Activated CD4-positive, alpha-beta T cell treated with anti-CD3 and anti-CD28 coated beads, Interleukin-2, amount 50 U/mL, for 1 hour (primary cell): ENCODE measurements at regions not wholly inside any gene's neighbourhood (a gene's known extent, or its start where the extent isn't known, plus 50 kb on each side); places are given as distances from the start of the nearest gene placed in this dataset.

Experiments
- DNase-seq: peaks from one replicate; pipeline ENCODE4 v3.0.0-alpha.2; 2020

DNA sequence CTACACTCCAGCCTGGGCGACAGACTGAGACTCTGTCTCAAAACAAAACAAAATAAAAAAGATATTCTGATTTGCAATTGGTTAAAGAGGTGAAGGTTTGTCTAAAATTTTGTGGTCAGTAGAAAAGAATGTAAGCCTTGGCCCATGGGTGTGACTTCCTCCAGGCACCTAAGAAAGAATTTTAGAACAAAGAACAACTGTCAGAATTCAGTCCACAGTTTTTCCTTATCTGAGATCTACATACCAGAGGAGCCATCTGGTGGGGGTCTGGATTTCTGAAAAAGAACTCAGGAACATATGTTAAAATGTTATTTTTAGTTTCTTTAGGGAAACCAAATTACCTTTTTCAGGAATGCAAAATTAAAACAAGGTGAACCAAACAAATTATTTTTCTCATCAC is 434.1 kb downstream of the ANKRD50 start:
- no peak for DNase-seq

GRCh38 chr4:124279741-124280140 is 432.8 kb downstream of the ANKRD50 start:
- DNase-seq: no peak

DNA sequence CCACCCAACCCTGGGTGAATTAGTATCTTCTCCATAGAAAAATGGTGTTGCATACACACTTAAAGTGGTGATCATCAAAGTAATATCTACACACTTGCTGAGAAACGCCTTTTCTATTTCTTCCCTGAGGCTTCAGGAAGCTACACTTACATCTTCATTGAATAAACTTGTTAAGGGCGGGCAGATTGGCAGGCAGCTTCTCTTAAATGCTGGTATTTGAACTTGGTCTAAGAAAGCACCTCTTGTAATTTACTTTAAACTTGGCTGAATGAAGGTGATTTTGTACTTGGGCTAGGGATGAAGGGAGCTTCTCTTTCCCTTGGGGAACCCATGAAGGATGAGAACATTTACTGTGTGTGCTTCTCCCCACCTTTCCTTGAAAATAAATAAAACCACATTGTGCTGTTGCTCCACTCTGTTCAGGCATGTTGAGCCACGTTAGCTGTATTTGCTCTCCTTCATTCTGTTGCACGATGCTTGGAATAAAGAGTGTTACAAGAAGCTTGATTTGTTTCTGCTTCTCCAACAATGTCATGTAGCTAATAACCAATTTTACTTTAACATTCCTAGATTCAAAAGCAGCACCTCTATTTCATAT is 430.1 kb downstream of the ANKRD50 start:
- DNase-seq: no peak

DNA sequence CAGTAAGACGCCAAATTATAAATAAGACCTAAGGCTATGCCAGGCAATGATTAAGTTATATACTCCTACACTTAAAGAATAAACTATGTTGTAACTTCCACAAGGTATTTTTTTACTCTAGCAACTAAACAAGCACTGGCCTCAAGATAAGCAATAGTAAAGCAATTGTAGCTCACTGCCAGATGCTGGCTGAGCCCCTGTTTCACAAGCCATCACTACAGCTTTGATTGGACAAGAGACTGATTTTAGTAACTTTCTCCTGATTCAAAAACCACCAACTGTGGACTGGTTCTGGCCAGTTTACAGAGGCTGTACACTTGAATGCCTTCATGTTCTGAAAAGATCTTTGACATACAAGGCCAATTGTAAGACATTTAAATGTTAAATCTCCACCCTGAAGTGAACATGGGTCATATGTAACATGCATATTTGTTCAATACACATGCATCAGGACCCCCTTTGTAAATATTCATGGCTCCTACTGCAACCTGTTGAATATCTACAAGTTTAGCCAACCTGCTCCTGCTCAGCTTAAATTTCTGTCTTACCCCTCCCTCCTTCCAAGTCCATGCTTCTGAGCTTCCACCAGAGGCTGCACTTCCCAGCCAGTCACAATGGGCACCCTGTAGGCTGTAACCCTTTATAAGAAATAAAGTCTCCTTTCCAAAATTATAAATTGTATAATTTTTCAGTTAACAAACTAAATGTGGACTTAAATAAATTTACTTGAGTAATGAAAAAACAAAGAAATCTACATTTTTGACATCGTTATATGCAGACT is 423.6 kb downstream of the ANKRD50 start:
- no peak for DNase-seq

GRCh38 chr4:124290678-124291077 is 421.9 kb downstream of the ANKRD50 start:
- DNase-seq: no peak

DNA sequence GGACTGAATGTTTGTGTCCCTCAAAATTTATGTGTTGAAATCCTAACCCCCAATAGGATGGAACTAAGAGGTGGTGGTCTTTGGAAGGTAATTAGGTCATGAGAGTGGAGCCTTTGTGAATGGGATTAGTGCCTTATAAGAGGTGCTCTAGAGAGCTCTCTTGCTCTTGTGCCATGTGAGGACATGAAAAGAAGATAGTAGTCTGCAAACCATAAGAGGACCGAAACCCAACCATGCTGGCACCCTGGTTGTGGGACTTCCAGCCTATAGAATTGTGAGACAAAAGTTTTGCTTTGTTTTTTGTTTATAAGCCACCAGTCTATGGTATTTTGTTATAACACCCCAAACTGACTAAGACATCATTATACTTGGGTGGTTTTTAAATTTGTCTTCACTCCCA is 417.1 kb downstream of the ANKRD50 start:
- DNase-seq: no peak

GRCh38 chr4:124304941-124305340 is 407.6 kb downstream of the ANKRD50 start:
- DNase-seq: no peak

DNA sequence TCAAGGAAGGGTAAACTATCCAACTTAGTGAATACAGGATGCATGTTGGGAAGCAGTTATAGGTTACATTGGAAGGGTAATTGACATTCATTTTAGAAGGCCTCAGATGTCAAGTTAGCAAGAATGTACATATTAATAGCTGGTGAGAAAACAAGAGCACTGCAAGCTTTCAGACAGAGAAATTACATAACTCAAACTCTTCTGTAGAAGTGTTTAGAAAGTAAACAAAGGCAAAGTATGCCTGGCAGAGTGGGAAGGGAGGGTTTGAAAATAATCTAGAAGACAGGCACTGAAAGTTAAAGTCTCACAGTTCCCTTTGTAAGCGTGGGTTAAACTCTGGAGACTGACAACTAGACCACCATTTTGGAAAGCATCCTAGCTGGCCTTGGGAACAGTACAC is 406.2 kb downstream of the ANKRD50 start:
- DNase-seq: no peak

- DNase-seq: no peak
Measured at GRCh38 chr4:124307143-124307542, 405.4 kb downstream of the ANKRD50 start.

- no peak for DNase-seq
Measured at GRCh38 chr4:124318292-124318691, 394.2 kb downstream of the ANKRD50 start.

GRCh38 chr4:124321364-124321763 is 391.2 kb downstream of the ANKRD50 start:
- DNase-seq: no peak

DNA sequence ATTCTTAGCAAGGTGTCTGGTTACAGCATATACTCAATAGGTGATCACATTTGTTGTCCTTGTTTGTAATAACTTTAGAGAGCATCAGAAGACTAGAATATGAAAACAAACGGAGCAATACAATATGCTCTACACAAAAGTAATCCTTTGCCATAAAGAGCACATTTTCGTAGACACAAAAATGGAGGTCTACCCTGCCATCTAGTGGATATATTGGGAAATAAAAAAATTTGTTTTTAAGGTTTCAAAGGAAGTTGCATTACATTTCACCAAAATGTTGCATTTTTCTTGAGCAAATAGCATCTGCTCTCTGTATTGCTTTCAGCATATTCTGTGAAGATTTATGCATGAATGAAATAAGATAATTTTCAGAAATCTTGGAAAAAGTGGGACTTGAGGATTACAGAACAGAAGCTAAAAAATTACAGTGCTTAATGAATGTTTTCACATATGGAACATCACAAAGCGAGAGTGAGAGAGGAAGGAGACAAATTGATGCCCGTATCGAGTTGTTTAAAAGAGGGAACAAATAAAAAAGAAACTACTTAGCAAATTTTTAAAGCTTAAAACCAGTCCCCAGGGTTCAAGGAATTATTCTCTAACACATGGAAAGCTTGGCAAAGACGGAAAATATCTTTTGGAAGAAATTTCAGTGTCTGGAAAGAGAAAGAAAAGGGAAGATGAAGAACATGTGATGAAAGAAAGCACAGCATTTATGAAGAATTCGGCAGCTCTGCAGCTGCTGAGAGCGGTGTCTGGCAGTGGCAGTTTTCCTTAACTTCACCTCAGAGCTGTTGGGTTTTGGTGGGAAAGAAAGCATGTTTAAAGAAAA is 390.1 kb downstream of the ANKRD50 start:
- no peak for DNase-seq

- no peak for DNase-seq
Measured at GRCh38 chr4:124325690-124326089, 386.8 kb downstream of the ANKRD50 start.

GRCh38 chr4:124329134-124329533 is 383.4 kb downstream of the ANKRD50 start:
- no peak for DNase-seq

DNA sequence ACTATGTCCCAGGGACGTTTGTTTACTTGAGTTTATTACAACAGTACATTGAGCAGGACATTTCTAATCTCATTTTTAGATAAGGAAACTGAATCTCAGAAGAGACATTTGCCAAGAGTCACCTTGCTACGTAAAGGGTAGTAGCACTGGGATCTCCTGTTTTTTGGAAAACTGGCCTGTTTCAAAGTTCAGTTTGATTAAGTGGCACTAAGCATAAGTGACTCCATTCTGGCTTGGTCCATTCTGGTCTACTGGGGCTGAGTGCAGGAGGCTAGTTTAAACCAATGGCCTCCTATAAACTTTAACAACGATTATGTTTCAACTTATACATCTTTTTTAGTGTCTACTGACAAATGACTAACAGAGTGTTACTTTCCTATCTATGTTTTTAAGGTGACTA is 382.5 kb downstream of the ANKRD50 start:
- DNase-seq: no peak

DNA sequence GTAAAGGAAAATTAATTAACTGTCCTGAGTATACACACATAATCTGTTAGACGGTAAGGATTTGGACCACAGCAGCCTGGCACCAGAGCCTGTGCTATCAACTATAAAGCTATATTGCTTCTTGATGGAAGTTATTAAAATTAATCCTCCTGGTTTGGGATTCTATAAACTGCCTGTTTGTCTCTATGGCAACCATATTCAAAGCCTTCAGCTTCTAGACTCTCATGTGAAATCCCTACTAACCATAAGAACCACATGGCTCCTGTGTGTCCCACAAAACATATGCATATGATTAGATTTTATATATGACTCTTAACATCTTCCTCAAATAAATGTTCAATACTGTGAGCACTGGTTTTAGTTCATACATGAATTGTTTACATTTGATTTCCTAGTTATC is 380.8 kb downstream of the ANKRD50 start:
- DNase-seq: no peak

- no peak for DNase-seq
Measured at GRCh38 chr4:124333466-124333865, 379.1 kb downstream of the ANKRD50 start.

- DNase-seq: no peak
Measured at GRCh38 chr4:124334119-124334518, 378.4 kb downstream of the ANKRD50 start.

GRCh38 chr4:124337874-124338273 is 374.7 kb downstream of the ANKRD50 start:
- DNase-seq: no peak

- no peak for DNase-seq
Measured at GRCh38 chr4:124343661-124344171, 368.8 kb downstream of the ANKRD50 start.

GRCh38 chr4:124372916-124373315 is 339.6 kb downstream of the ANKRD50 start:
- DNase-seq: no peak

DNA sequence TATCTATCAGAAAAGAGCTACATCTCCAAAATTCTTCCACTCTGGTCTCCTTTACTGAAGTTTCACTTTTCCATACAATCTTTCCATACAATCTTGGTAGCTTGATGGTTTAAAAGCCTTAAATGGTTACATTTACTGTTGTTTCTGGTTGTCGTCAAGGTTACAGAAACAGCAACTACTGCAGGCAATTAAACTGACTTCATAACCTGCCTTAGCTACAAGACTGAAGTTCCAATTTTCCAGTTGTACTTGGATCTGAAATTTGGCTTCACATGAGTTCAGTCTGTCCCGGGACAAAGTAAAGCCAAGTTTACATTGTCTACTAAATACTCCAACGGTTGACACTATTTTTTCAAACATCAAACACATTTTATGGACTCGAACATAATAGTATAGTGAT is 326.4 kb downstream of the ANKRD50 start:
- DNase-seq: no peak

- no peak for DNase-seq
Measured at GRCh38 chr4:124386648-124387047, 325.9 kb downstream of the ANKRD50 start.

GRCh38 chr4:124389591-124389990 is 322.9 kb downstream of the ANKRD50 start:
- no peak for DNase-seq
